DOHH2 (cell line): ENCODE measurements at regions not wholly inside any gene's neighbourhood (a gene's known extent, or its start where the extent isn't known, plus 50 kb on each side); places are given as distances from the start of the nearest gene placed in this dataset.

Experiments
- EZH2phosphoT487 ChIP-seq: fragments of 200-600 bp; sonication (generic); IDR thresholded peaks from 2 replicates; pipeline ENCODE4 v1.6.1; 2017; ENCODE audit warnings: borderline replicate concordance, mild to moderate bottlenecking, antibody characterized with exemption, low read length, moderate library complexity, mixed read lengths
- TF ChIP-seq, protein P1 (sequence below): fragments of 200-600 bp; sonication (generic); IDR thresholded peaks from one replicate; pipeline ENCODE4 v1.5.1; 2014; ENCODE audit warnings: antibody characterized with exemption, mild to moderate bottlenecking, low read depth, low read length; ENCODE audit not compliant: poor library complexity, severe bottlenecking

- TF ChIP-seq, protein P1, sequence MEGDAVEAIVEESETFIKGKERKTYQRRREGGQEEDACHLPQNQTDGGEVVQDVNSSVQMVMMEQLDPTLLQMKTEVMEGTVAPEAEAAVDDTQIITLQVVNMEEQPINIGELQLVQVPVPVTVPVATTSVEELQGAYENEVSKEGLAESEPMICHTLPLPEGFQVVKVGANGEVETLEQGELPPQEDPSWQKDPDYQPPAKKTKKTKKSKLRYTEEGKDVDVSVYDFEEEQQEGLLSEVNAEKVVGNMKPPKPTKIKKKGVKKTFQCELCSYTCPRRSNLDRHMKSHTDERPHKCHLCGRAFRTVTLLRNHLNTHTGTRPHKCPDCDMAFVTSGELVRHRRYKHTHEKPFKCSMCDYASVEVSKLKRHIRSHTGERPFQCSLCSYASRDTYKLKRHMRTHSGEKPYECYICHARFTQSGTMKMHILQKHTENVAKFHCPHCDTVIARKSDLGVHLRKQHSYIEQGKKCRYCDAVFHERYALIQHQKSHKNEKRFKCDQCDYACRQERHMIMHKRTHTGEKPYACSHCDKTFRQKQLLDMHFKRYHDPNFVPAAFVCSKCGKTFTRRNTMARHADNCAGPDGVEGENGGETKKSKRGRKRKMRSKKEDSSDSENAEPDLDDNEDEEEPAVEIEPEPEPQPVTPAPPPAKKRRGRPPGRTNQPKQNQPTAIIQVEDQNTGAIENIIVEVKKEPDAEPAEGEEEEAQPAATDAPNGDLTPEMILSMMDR: no peak
- TF ChIP-seq EZH2phosphoT487: no peak
Measured at GRCh38 chr2:236363711-236364277, 99.6 kb upstream of the ASB18 start.
